Erythroblast (primary cell): ENCODE measurements at regions not wholly inside any gene's neighbourhood (a gene's known extent, or its start where the extent isn't known, plus 50 kb on each side); places are given as distances from the start of the nearest gene placed in this dataset.

Experiments
- GATA1 ChIP-seq: IDR thresholded peaks from 2 replicates; pipeline ENCODE4 v1.6.1; 2011; ENCODE audit warnings: low read depth, mild to moderate bottlenecking, control low read depth, low read length, moderate library complexity
- POLR2A ChIP-seq: IDR thresholded peaks from 2 replicates; pipeline ENCODE4 v1.6.1; 2011; ENCODE audit warnings: mild to moderate bottlenecking, low read length

DNA sequence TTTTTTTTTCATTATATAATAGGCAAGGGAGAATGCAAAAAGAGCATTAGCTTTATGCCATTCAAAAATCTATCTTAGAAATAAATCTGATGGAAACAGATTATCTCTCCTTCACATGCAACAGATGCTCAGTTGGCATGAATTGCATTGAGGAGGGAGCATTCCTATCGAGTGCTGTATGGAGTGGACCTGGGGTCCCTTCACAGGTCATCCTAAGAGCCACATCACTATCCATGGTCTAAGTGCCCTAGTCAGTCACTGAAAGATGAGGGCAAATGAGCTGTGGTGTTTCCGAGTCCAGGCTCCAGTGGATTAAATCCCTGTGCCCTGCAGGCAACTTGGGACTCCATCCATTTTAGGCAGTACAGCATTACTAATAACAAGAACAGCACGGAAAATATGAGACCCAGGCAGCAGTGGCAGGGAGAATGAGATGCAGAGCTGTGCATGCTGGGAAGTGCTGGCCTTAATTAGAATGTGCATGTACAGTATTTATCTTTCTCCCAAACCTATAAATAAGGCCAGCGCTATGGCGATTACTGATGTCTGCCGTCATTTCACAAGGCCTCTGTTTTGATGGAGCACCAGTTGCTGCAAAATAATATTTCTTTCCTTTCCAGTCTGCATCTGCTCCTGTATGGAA is 512.3 kb upstream of the PLXNA2 start:
- TF ChIP-seq POLR2A (no peak), GATA1 (no peak)
